H1 (cell line): ENCODE measurements at regions not wholly inside any gene's neighbourhood (a gene's known extent, or its start where the extent isn't known, plus 50 kb on each side); places are given as distances from the start of the nearest gene placed in this dataset.

Source experiments
- KDM4A ChIP-seq: IDR thresholded peaks from one replicate; pipeline ENCODE4 v1.7.1; 2012; ENCODE audit warnings: low read depth, mild to moderate bottlenecking, moderate library complexity, low read length, inconsistent platforms; ENCODE audit not compliant: severe bottlenecking
- MAFK ChIP-seq: IDR thresholded peaks from 2 replicates; pipeline ENCODE4 v1.6.1; 2012; ENCODE audit warnings: low read depth, mild to moderate bottlenecking, improper control_type of control experiment, low read length
- SIN3A ChIP-seq, 2 experiments: IDR thresholded peaks in 1 of 2; conservative IDR thresholded peaks in 1 of 2; 2 replicates each; pipeline ENCODE4 v1.6.1; 2011 to 2012; ENCODE audit warnings: low read length in 2 of 2, improper control_type of control experiment in 1 of 2, low read depth in 1 of 2, mild to moderate bottlenecking in 1 of 2

GRCh38 chr3:161556941-161557340 is 60.3 kb downstream of the OTOL1 start (continued):
- TF ChIP-seq SIN3A (conservative IDR thresholded peaks at IDR 0.05 in 1 of 2, IDR thresholded peaks at IDR 0.05 in 1 of 2; ENCODE audit: low read depth in 1 of 2, low read length in 2 of 2) (no peak), KDM4A (no peak), MAFK (no peak)
